A549 (cell line): ENCODE measurements at regions not wholly inside any gene's neighbourhood (a gene's known extent, or its start where the extent isn't known, plus 50 kb on each side); places are given as distances from the start of the nearest gene placed in this dataset.

Experiments
- ATAC-seq, 2 experiments: fragments of 200-7000 bp in 1 of 2; fragments of >200 bp in 1 of 2; cut with Nextera tagmentation in 1 of 2; cut with Tn5 transposase in 1 of 2; 3 replicates each; pipeline versions ENCODE4 v1.8.0 to v1.9.1; 2018 to 2020; ENCODE audit warnings: mild to moderate bottlenecking in 1 of 2, moderate library complexity in 1 of 2
- CTCF ChIA-PET: fragments of 300-600 bp; sonication (Branson Sonifier 250); formaldehyde crosslinking; extraction: SDS; loops from one replicate; lab custom pipeline; 2021; ENCODE audit warnings: antibody characterized with exemption, inconsistent platforms; lab: Yijun Ruan, JAX
- POLR2A ChIA-PET: fragments of 350-600 bp; formaldehyde crosslinking; extraction: SDS; loops from one replicate; lab custom pipeline; 2021; ENCODE audit warnings: antibody characterized with exemption, inconsistent platforms; lab: Yijun Ruan, JAX
- DNase-seq, 2 experiments: peaks; one replicate each; pipeline versions ENCODE4 v3.0.0 to v3.0.0-alpha.2; 2011 to 2016; ENCODE audit warnings: low read depth in 1 of 2, low spot score in 1 of 2
- FAIRE-seq: peaks from 2 replicates; lab custom pipeline; 2011; peaks lifted over from hg19 to GRCh38; lab: Jason Lieb, UNC
- H3K27ac ChIP-seq, 2 experiments: fragments of >200 bp; sonication (Bioruptor Twin); formaldehyde crosslinking; 3 replicates each; pipeline ENCODE4 v1.5.1; 2016 to 2017
- H3K4me1 ChIP-seq: fragments of >200 bp; sonication (Bioruptor Twin); formaldehyde crosslinking; 3 replicates; pipeline ENCODE4 v1.6.1; 2016
- H3K4me2 ChIP-seq: fragments of >200 bp; sonication (Bioruptor Twin); formaldehyde crosslinking; 3 replicates; pipeline ENCODE4 v1.6.1; 2016
- H3K4me3 ChIP-seq: fragments of >200 bp; sonication (Bioruptor Twin); formaldehyde crosslinking; 3 replicates; pipeline ENCODE4 v1.5.1; 2016
- H3K9me3 ChIP-seq: fragments of >200 bp; sonication (Bioruptor Twin); formaldehyde crosslinking; 3 replicates; pipeline ENCODE4 v1.6.1; 2016
- BHLHE40 ChIP-seq: IDR thresholded peaks from 2 replicates; pipeline ENCODE4 v1.6.1; 2012; ENCODE audit warnings: low read depth, low read length, inconsistent platforms
- CBX2 ChIP-seq: fragments of 200-600 bp; sonication (generic); IDR thresholded peaks from 2 replicates; pipeline ENCODE4 v1.6.1; 2016; ENCODE audit warnings: low read depth, mild to moderate bottlenecking, borderline replicate concordance
- CHD2 ChIP-seq: fragments of 150-350 bp; IDR thresholded peaks from 2 replicates; pipeline ENCODE4 v1.6.1; 2014; ENCODE audit warnings: low read length; ENCODE audit not compliant: partially characterized antibody
- CHD4 ChIP-seq: fragments of 200-600 bp; sonication (generic); IDR thresholded peaks from 2 replicates; pipeline ENCODE4 v1.6.1; 2016; ENCODE audit warnings: antibody characterized with exemption, mild to moderate bottlenecking, borderline replicate concordance
- EHMT2 ChIP-seq: fragments of 200-600 bp; sonication (generic); IDR thresholded peaks from 2 replicates; pipeline ENCODE4 v1.6.1; 2016; ENCODE audit warnings: antibody characterized with exemption, low read depth, mild to moderate bottlenecking, moderate library complexity
- FOXS1 ChIP-seq: fragments of 250-450 bp; sonication (Bioruptor Pico); IDR thresholded peaks from 2 replicates; pipeline ENCODE4 v1.5.0; 2020; ENCODE audit warnings: mild to moderate bottlenecking, moderate library complexity
- HEYL ChIP-seq: fragments of 250-450 bp; sonication (Bioruptor Pico); IDR thresholded peaks from 2 replicates; pipeline ENCODE4 v1.8.0; 2021; ENCODE audit warnings: mild to moderate bottlenecking, moderate library complexity
- HOXA7 ChIP-seq: fragments of 250-450 bp; sonication (Bioruptor Pico); IDR thresholded peaks from 2 replicates; pipeline ENCODE4 v1.5.0; 2020; ENCODE audit warnings: mild to moderate bottlenecking, moderate library complexity
- HOXB13 ChIP-seq: fragments of 250-450 bp; sonication (Bioruptor Pico); IDR thresholded peaks from 2 replicates; pipeline ENCODE4 v1.5.0; 2020; ENCODE audit warnings: low read depth, mild to moderate bottlenecking, moderate library complexity
- HOXB5 ChIP-seq: fragments of 250-450 bp; sonication (Bioruptor Pico); IDR thresholded peaks from 2 replicates; pipeline ENCODE4 v1.5.0; 2020; ENCODE audit warnings: mild to moderate bottlenecking, moderate library complexity
- JUN ChIP-seq, 2 experiments: fragments of >200 bp; sonication (Bioruptor Twin); formaldehyde crosslinking; IDR thresholded peaks; 2 replicates in 1 of 2; 3 replicates in 1 of 2; pipeline ENCODE4 v1.6.1; 2016 to 2017
- KDM1A ChIP-seq: fragments of 200-600 bp; sonication (generic); IDR thresholded peaks from 2 replicates; pipeline ENCODE4 v1.6.1; 2016; ENCODE audit warnings: low read depth, mild to moderate bottlenecking
- KDM5A ChIP-seq: fragments of 200-600 bp; sonication (generic); IDR thresholded peaks from 2 replicates; pipeline ENCODE4 v1.6.1; 2016; ENCODE audit warnings: antibody characterized with exemption, mild to moderate bottlenecking
- MAFK ChIP-seq: fragments of 450-650 bp; IDR thresholded peaks from 2 replicates; pipeline ENCODE4 v1.6.1; 2014; ENCODE audit not compliant: partially characterized antibody
- MAZ ChIP-seq: fragments of 150-350 bp; IDR thresholded peaks from 2 replicates; pipeline ENCODE4 v1.6.1; 2014; ENCODE audit warnings: antibody characterized with exemption, low read depth, low read length, borderline replicate concordance
- MYC ChIP-seq: IDR thresholded peaks from 2 replicates; pipeline ENCODE4 v1.6.1; 2012; ENCODE audit warnings: mild to moderate bottlenecking, inconsistent platforms, low read length, improper control_type of control experiment, borderline replicate concordance
- NFE2L2 ChIP-seq: fragments of 150-350 bp; conservative IDR thresholded peaks from 2 replicates; pipeline ENCODE4 v1.6.1; 2014; ENCODE audit warnings: low read length
- NR3C1 ChIP-seq: fragments of >200 bp; sonication (Bioruptor Twin); formaldehyde crosslinking; IDR thresholded peaks from 3 replicates; pipeline ENCODE4 v1.6.1; 2017
- PHF8 ChIP-seq: fragments of 200-600 bp; sonication (generic); IDR thresholded peaks from 2 replicates; pipeline ENCODE4 v1.6.1; 2016; ENCODE audit warnings: low read depth, mild to moderate bottlenecking, antibody characterized with exemption, moderate library complexity, borderline replicate concordance
- POLR2A ChIP-seq: IDR thresholded peaks from 2 replicates; pipeline ENCODE4 v1.6.1; 2012; ENCODE audit warnings: mild to moderate bottlenecking, low read length
- RFX5 ChIP-seq: fragments of 450-650 bp; IDR thresholded peaks from 2 replicates; pipeline ENCODE4 v1.7.1; 2014; ENCODE audit warnings: antibody characterized with exemption, mild to moderate bottlenecking, moderate library complexity
- SMC3 ChIP-seq: fragments of >200 bp; sonication (Bioruptor Twin); formaldehyde crosslinking; IDR thresholded peaks from 3 replicates; pipeline ENCODE4 v1.6.1; 2018; ENCODE audit warnings: inconsistent platforms
- TP53 ChIP-seq: fragments of 250-450 bp; sonication (Bioruptor Pico); IDR thresholded peaks from 2 replicates; pipeline ENCODE4 v1.5.0; 2021; ENCODE audit warnings: mild to moderate bottlenecking, moderate library complexity
- ZFP36 ChIP-seq: fragments of 450-650 bp; IDR thresholded peaks from 2 replicates; pipeline ENCODE4 v1.6.1; 2014; ENCODE audit warnings: borderline replicate concordance; ENCODE audit not compliant: partially characterized antibody
- WGBS: methylation state at CpG from one replicate; pipeline ENCODE4 v1.1.6; 2017; ENCODE audit errors: missing lambda C conversion rate; 5-methylcytosine and 5-hydroxymethylcytosine counted together
- TF ChIP-seq, protein P1 (sequence below): fragments of 200-600 bp; sonication (generic); IDR thresholded peaks from 2 replicates; pipeline ENCODE4 v1.6.1; 2016; ENCODE audit warnings: antibody characterized with exemption, mild to moderate bottlenecking, moderate library complexity

GRCh38 chr18:75158465-75159237, 50.3 kb downstream of the PTGR3 start:
- DNase-seq: no peak
- WGBS: 69% methylated on average over 16 of the region's 24 CpGs
- POLR2A ChIA-PET: no interaction called here
- Histone ChIP-seq H3K4me2 (no peak overlapping the region), H3K4me1 (0 out of 3 replicates have a peak, but pooled peaks cover 3% of the 10 kb centered on the region), H3K9me3 (no peaks in the 10 kb centered on the region)
- ATAC-seq: no peak; a peak in 1 of 6 replicates
- TF ChIP-seq CHD2 (no peak), ZFP36 (no peak), SMC3 (no peak), RFX5 (no peak), NFE2L2 (no peak), HEYL (CRISPR knock-in tag) (no peak), POLR2A (no peak), MAZ (no peak), BHLHE40 (no peak)
- TF ChIP-seq, all 56 proteins: peak for 0
- Histone ChIP-seq H3K27ac (no peak overlapping the region), H3K4me3 (no peak overlapping the region)
- FAIRE-seq: no peak
- CTCF ChIA-PET: no interaction called here

- ChIA-PET CTCF (no interaction called here), POLR2A (no interaction called here)
- no peak for FAIRE-seq
- WGBS: 84% methylated on average over 11 of the region's 12 CpGs
- Histone ChIP-seq H3K27ac (no peak overlapping the region), H3K4me1 (0 out of 3 replicates have a peak, but pooled peaks cover 3% of the 10 kb centered on the region), H3K9me3 (no peaks in the 10 kb centered on the region), H3K4me2 (no peak overlapping the region), H3K4me3 (no peak overlapping the region)
- TF ChIP-seq CBX2 (no peak), HOXB5 (CRISPR knock-in tag) (no peak), EHMT2 (no peak), MAFK (no peak), JUN (IDR thresholded peaks at IDR 0.05) (no peak), MYC (no peak), CHD2 (no peak), HOXB13 (CRISPR knock-in tag) (no peak), KDM1A (no peak), PHF8 (no peak), TP53 (no peak), HOXA7 (CRISPR knock-in tag) (no peak), KDM5A (no peak), NR3C1 (no peak), CHD4 (no peak), FOXS1 (no peak)
- TF ChIP-seq, protein P1, sequence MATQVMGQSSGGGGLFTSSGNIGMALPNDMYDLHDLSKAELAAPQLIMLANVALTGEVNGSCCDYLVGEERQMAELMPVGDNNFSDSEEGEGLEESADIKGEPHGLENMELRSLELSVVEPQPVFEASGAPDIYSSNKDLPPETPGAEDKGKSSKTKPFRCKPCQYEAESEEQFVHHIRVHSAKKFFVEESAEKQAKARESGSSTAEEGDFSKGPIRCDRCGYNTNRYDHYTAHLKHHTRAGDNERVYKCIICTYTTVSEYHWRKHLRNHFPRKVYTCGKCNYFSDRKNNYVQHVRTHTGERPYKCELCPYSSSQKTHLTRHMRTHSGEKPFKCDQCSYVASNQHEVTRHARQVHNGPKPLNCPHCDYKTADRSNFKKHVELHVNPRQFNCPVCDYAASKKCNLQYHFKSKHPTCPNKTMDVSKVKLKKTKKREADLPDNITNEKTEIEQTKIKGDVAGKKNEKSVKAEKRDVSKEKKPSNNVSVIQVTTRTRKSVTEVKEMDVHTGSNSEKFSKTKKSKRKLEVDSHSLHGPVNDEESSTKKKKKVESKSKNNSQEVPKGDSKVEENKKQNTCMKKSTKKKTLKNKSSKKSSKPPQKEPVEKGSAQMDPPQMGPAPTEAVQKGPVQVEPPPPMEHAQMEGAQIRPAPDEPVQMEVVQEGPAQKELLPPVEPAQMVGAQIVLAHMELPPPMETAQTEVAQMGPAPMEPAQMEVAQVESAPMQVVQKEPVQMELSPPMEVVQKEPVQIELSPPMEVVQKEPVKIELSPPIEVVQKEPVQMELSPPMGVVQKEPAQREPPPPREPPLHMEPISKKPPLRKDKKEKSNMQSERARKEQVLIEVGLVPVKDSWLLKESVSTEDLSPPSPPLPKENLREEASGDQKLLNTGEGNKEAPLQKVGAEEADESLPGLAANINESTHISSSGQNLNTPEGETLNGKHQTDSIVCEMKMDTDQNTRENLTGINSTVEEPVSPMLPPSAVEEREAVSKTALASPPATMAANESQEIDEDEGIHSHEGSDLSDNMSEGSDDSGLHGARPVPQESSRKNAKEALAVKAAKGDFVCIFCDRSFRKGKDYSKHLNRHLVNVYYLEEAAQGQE: no peak
- no peak for DNase-seq
- ATAC-seq: no peak
Measured at GRCh38 chr18:75157851-75158250, 51.1 kb downstream of the PTGR3 start.
